Astrocyte (in vitro differentiated cells and primary cell): ENCODE measurements at regions not wholly inside any gene's neighbourhood (a gene's known extent, or its start where the extent isn't known, plus 50 kb on each side); places are given as distances from the start of the nearest gene placed in this dataset.

Source experiments
- DNase-seq: peaks from one replicate; pipeline ENCODE4 v3.0.0-alpha.2; 2010; ENCODE audit warnings: low read depth
- FAIRE-seq: peaks from 2 replicates; lab custom pipeline; 2011; peaks lifted over from hg19 to GRCh38; lab: Jason Lieb, UNC
- H2AFZ ChIP-seq: 2 replicates; pipeline ENCODE4 v1.6.0; 2012; ENCODE audit warnings: low read depth, low read length, inconsistent platforms
- H3K27ac ChIP-seq: 2 replicates; pipeline ENCODE4 v1.5.1; 2011; ENCODE audit warnings: low read depth, low read length, inconsistent platforms
- H3K27me3 ChIP-seq: 2 replicates; pipeline ENCODE4 v1.6.0; 2011; ENCODE audit warnings: low read length, inconsistent platforms; ENCODE audit not compliant: insufficient read depth
- H3K36me3 ChIP-seq: 2 replicates; pipeline ENCODE4 v1.5.1; 2011; ENCODE audit warnings: low read length, inconsistent platforms; ENCODE audit not compliant: insufficient read depth
- H3K4me1 ChIP-seq: 2 replicates; pipeline ENCODE4 v1.5.1; 2011; ENCODE audit warnings: low read length, inconsistent platforms; ENCODE audit not compliant: insufficient read depth
- H3K4me2 ChIP-seq: 2 replicates; pipeline ENCODE4 v1.6.0; 2012; ENCODE audit warnings: low read length, inconsistent platforms
- H3K4me3 ChIP-seq: 2 replicates; pipeline ENCODE4 v1.5.1; 2011; ENCODE audit warnings: low read depth, mild to moderate bottlenecking, low read length, inconsistent platforms; ENCODE audit not compliant: insufficient read depth
- H3K79me2 ChIP-seq: 2 replicates; pipeline ENCODE4 v1.6.0; 2012; ENCODE audit warnings: mild to moderate bottlenecking, low read length, inconsistent platforms; ENCODE audit not compliant: insufficient read depth
- H3K9ac ChIP-seq: 2 replicates; pipeline ENCODE4 v1.6.0; 2012; ENCODE audit warnings: mild to moderate bottlenecking, low read length, inconsistent platforms
- H3K9me3 ChIP-seq: 2 replicates; pipeline ENCODE4 v1.5.1; 2012; ENCODE audit warnings: low read depth, mild to moderate bottlenecking, low read length, inconsistent platforms; ENCODE audit not compliant: insufficient read depth
- H4K20me1 ChIP-seq: 2 replicates; pipeline ENCODE4 v1.6.0; 2012; ENCODE audit warnings: low read length, inconsistent platforms; ENCODE audit not compliant: insufficient read depth
- H3K27ac Mint-ChIP-seq: one replicate; pipeline ENCODE4 v1.8.0; 2021; ENCODE audit warnings: mild to moderate bottlenecking, mixed read lengths; ENCODE audit not compliant: unreplicated experiment
- H3K27me3 Mint-ChIP-seq: one replicate; pipeline ENCODE4 v1.8.0; 2021; ENCODE audit warnings: low read depth, mixed read lengths; ENCODE audit not compliant: unreplicated experiment
- H3K36me3 Mint-ChIP-seq: one replicate; pipeline ENCODE4 v1.8.0; 2021; ENCODE audit warnings: low read depth, mixed read lengths; ENCODE audit not compliant: unreplicated experiment
- H3K4me1 Mint-ChIP-seq: one replicate; pipeline ENCODE4 v1.8.0; 2021; ENCODE audit warnings: low read depth, mixed read lengths; ENCODE audit not compliant: unreplicated experiment
- H3K4me3 Mint-ChIP-seq: one replicate; pipeline ENCODE4 v1.8.0; 2021; ENCODE audit warnings: mild to moderate bottlenecking, moderate library complexity, mixed read lengths; ENCODE audit not compliant: unreplicated experiment
- H3K9me3 Mint-ChIP-seq: one replicate; pipeline ENCODE4 v1.8.0; 2021; ENCODE audit warnings: mild to moderate bottlenecking, mixed read lengths; ENCODE audit not compliant: unreplicated experiment
- EZH2 ChIP-seq: IDR thresholded peaks from 2 replicates; pipeline ENCODE4 v1.6.1; 2012; ENCODE audit warnings: mild to moderate bottlenecking, low read length, inconsistent platforms; ENCODE audit not compliant: insufficient read depth
- TF ChIP-seq, protein P1 (sequence below): IDR thresholded peaks from 2 replicates; pipeline ENCODE4 v1.5.1; 2011; ENCODE audit warnings: low read depth, mild to moderate bottlenecking, inconsistent platforms, low read length, moderate library complexity; ENCODE audit not compliant: insufficient read depth

DNA sequence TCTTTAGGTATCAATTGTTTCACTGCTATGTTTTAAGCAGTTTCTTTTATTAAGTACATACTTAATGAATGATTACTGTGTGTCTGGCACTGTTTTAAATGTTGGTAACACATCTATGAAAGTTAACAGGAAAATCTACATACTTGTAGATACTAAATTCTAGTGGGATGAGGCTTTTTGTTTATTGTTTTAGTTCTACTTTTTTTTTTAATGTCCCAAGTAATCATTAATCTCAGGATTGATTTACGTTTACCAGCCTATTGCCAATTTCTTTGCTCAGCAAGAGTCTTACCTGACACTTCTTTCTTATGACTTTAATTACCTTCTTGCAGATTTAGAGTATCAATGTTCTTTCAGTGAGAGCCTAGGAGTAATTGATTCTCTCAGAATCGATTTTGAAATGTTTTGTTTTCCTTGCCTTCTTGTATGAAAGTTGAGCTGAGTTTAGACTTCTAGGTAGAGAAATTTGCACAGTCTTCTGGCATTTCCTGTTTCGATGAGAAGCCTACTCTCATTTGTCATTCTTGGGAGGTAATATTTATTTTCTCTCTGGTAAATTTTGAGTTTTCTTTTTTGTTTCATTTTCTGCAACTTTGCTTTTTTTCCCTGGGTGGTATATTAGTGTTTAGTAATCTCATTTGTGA is 235.2 kb upstream of the ANKRD50 start:
- DNase-seq, result peak; percentile 26
- H3K4me3 Mint-ChIP-seq, result no peak overlapping the region
- FAIRE-seq, result peak; percentile 87
- Histone ChIP-seq H3K4me3 (no peak overlapping the region), H3K27me3 (no peaks in the 10 kb centered on the region), H3K4me1 (peaks cover 12% of the 10 kb centered on the region), H3K27ac (peak overlapping the region; percentile 11), H2AFZ (no peak overlapping the region), H4K20me1 (no peaks in the 10 kb centered on the region), H3K4me2 (peak overlapping the region; percentile 71), H3K79me2 (no peaks in the 10 kb centered on the region), H3K9ac (peak overlapping the region; percentile 29), H3K36me3 (no peaks in the 10 kb centered on the region), H3K9me3 (no peaks in the 10 kb centered on the region)
- no peaks in the 10 kb centered on the region for H3K27me3 Mint-ChIP-seq
- TF ChIP-seq, protein P1, sequence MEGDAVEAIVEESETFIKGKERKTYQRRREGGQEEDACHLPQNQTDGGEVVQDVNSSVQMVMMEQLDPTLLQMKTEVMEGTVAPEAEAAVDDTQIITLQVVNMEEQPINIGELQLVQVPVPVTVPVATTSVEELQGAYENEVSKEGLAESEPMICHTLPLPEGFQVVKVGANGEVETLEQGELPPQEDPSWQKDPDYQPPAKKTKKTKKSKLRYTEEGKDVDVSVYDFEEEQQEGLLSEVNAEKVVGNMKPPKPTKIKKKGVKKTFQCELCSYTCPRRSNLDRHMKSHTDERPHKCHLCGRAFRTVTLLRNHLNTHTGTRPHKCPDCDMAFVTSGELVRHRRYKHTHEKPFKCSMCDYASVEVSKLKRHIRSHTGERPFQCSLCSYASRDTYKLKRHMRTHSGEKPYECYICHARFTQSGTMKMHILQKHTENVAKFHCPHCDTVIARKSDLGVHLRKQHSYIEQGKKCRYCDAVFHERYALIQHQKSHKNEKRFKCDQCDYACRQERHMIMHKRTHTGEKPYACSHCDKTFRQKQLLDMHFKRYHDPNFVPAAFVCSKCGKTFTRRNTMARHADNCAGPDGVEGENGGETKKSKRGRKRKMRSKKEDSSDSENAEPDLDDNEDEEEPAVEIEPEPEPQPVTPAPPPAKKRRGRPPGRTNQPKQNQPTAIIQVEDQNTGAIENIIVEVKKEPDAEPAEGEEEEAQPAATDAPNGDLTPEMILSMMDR, result no peak
- no peak for TF ChIP-seq EZH2
- H3K27ac Mint-ChIP-seq, result peak overlapping the region; percentile 91
- peaks cover 18% of the 10 kb centered on the region for H3K4me1 Mint-ChIP-seq
- H3K36me3 Mint-ChIP-seq, result no peaks in the 10 kb centered on the region
- H3K9me3 Mint-ChIP-seq, result peaks cover 2% of the 10 kb centered on the region

DNA sequence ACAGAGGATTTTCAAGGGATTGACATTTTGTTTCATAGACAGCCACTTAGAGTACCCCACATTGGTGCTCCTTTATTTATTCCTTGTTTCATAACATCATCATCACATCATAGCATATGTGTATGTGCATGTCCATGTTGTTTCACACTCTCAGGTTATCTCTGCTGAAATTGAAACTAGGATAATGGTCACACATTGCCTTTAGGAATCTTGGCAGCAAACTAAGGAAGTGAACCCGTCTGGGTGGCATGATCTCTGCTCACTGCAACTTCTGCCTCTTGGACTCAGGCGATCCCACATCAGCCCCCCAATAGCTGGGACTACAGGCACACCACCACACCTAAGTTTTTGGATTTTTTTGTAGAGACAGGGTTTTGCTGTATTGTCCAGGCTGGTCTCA is 234.2 kb upstream of the ANKRD50 start:
- H2AFZ ChIP-seq, result peak overlapping the region; percentile 37

More for the DNA sequence above, 234.2 kb upstream of the ANKRD50 start:
- Mint-ChIP-seq H3K27me3 (no peaks in the 10 kb centered on the region), H3K4me3 (no peak overlapping the region), H3K36me3 (no peaks in the 10 kb centered on the region), H3K9me3 (peaks cover 2% of the 10 kb centered on the region), H3K4me1 (peaks cover 16% of the 10 kb centered on the region), H3K27ac (no peak overlapping the region)
- Histone ChIP-seq H3K27ac (no peak overlapping the region), H3K4me3 (no peak overlapping the region), H3K9ac (no peak overlapping the region), H3K36me3 (no peaks in the 10 kb centered on the region), H3K9me3 (no peaks in the 10 kb centered on the region), H3K4me2 (no peak overlapping the region), H3K79me2 (no peaks in the 10 kb centered on the region), H3K4me1 (peaks cover 12% of the 10 kb centered on the region), H3K27me3 (no peaks in the 10 kb centered on the region), H4K20me1 (no peaks in the 10 kb centered on the region)
- FAIRE-seq (no peak), DNase-seq (no peak)
- TF ChIP-seq, protein P1, result no peak
- no peak for TF ChIP-seq EZH2
